ENCODE measurements at regions not wholly inside any gene's neighbourhood (a gene's known extent, or its start where the extent isn't known, plus 50 kb on each side); places are given as distances from the start of the nearest gene placed in this dataset.

DNA sequence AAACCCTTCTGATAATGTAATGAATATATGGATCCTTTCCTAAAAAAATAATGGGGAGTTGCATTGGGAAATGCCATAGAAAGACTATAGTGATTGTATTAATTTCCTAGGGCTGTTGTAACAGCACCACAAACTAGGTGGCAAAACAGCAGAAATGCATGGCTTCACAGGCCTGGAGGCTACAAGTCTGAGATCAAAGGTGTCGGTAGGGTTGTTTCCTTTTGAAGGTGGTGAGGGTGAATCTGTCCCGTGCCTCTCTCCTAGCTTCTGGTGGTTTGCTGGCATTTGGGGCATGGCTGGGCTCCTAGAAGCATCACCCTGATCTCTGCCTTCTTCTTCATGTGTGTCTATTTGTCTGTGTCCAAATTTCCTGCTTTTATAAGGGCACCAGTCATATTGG is 149.7 kb downstream of the INHBB start:
- H3K4me1 Mint-ChIP-seq (ENCODE audit: low read depth), result no peaks in the 10 kb centered on the region
- peaks cover 8% of the 10 kb centered on the region for H3K27me3 Mint-ChIP-seq (ENCODE audit: low read depth)
- no peaks in the 10 kb centered on the region for H3K9me3 Mint-ChIP-seq (ENCODE audit: insufficient read depth)
- ATAC-seq (no peak), DNase-seq (no peak)
- no peak overlapping the region for H3K4me3 Mint-ChIP-seq
- POLR2A ChIA-PET, result no interaction called here
- no peak overlapping the region for H3K27ac Mint-ChIP-seq
- no peaks in the 10 kb centered on the region for H3K36me3 Mint-ChIP-seq (ENCODE audit: low read depth)
- CTCF ChIA-PET, result no interaction called here

- Mint-ChIP-seq H3K27ac (no peak overlapping the region), H3K4me1 (ENCODE audit: low read depth) (no peaks in the 10 kb centered on the region), H3K9me3 (ENCODE audit: insufficient read depth) (no peaks in the 10 kb centered on the region), H3K4me3 (no peak overlapping the region), H3K36me3 (ENCODE audit: low read depth) (no peaks in the 10 kb centered on the region), H3K27me3 (ENCODE audit: low read depth) (peaks cover 8% of the 10 kb centered on the region)
- DNase-seq, result no peak
- POLR2A ChIA-PET, result no interaction called here
- no peak for ATAC-seq
- CTCF ChIA-PET, result no interaction called here
These were observed 150.3 kb downstream of the INHBB start for GRCh38 chr2:120496235-120496634.

GRCh38 chr2:120496759-120497158 is 150.8 kb downstream of the INHBB start:
- ChIA-PET CTCF (no interaction called here), POLR2A (no interaction called here)
- H3K9me3 Mint-ChIP-seq (ENCODE audit: insufficient read depth), result no peaks in the 10 kb centered on the region
- H3K4me1 Mint-ChIP-seq (ENCODE audit: low read depth), result no peaks in the 10 kb centered on the region
- peaks cover 6% of the 10 kb centered on the region for H3K27me3 Mint-ChIP-seq (ENCODE audit: low read depth)
- H3K4me3 Mint-ChIP-seq, result no peak overlapping the region
- H3K36me3 Mint-ChIP-seq (ENCODE audit: low read depth), result no peaks in the 10 kb centered on the region
- DNase-seq (no peak), ATAC-seq (no peak)
- H3K27ac Mint-ChIP-seq, result no peak overlapping the region

- ChIA-PET POLR2A (no interaction called here), CTCF (no interaction called here)
- Mint-ChIP-seq H3K27ac (no peak overlapping the region), H3K36me3 (ENCODE audit: low read depth) (no peaks in the 10 kb centered on the region), H3K27me3 (ENCODE audit: low read depth) (peaks cover 5% of the 10 kb centered on the region), H3K9me3 (ENCODE audit: insufficient read depth) (no peaks in the 10 kb centered on the region), H3K4me1 (ENCODE audit: low read depth) (no peaks in the 10 kb centered on the region), H3K4me3 (no peak overlapping the region)
- DNase-seq (no peak), ATAC-seq (no peak)
These were observed 151.5 kb downstream of the INHBB start for GRCh38 chr2:120497261-120497977.

GRCh38 chr2:120498121-120498520 is 152.2 kb downstream of the INHBB start:
- no peak for DNase-seq
- H3K4me1 Mint-ChIP-seq (ENCODE audit: low read depth), result no peaks in the 10 kb centered on the region
- no peaks in the 10 kb centered on the region for H3K36me3 Mint-ChIP-seq (ENCODE audit: low read depth)
- H3K27ac Mint-ChIP-seq, result no peak overlapping the region
- no peak overlapping the region for H3K4me3 Mint-ChIP-seq
- peaks cover 2% of the 10 kb centered on the region for H3K27me3 Mint-ChIP-seq (ENCODE audit: low read depth)
- ATAC-seq, result no peak
- ChIA-PET POLR2A (no interaction called here), CTCF (no interaction called here)
- no peaks in the 10 kb centered on the region for H3K9me3 Mint-ChIP-seq (ENCODE audit: insufficient read depth)

DNA sequence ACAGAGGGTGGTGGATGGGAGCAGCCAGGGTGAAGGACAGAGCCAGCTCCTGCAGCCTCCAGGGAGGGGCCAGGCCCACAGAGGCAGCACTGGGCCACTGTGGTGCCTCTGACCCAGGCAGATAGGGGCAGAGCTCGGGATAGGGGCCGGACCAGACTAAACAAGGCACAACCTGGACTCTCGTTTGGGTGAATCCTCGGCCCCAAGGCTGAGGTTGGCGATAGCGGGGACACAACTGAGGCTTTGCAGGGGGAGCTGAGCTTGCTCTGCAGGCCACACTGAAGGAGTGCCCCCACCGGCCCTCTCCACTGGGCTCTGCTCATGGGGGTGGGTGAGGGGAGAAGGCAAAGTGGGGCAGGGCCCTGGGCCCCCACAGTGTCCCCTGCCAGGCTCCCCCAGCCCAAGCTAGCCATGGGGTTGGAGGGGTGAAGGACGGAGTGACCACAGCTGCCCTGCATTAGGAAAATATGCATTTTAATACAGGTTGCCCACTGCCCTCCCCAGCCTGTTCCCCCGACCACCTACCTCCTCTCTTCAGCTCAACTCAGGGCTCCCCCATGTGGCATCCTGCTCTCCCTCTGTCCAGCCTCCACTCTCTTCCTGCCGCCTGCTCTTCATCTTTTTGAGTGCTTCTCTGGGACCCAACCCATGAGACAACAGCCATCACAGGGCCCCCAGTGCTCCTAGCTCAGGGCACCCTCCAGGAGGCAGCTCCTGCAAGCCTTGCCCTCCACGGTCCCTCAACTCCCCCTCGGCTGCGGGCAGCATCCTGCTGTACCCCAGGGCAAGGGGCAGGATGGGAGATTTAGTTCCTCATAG is 152.8 kb downstream of the INHBB start:
- ATAC-seq, result no peak
- H3K36me3 Mint-ChIP-seq (ENCODE audit: low read depth), result no peaks in the 10 kb centered on the region
- H3K27ac Mint-ChIP-seq, result no peak overlapping the region
- no peaks in the 10 kb centered on the region for H3K9me3 Mint-ChIP-seq (ENCODE audit: insufficient read depth)
- no peak for DNase-seq
- H3K27me3 Mint-ChIP-seq (ENCODE audit: low read depth), result no peaks in the 10 kb centered on the region
- no peak overlapping the region for H3K4me3 Mint-ChIP-seq
- CTCF ChIA-PET, result no interaction called here
- H3K4me1 Mint-ChIP-seq (ENCODE audit: low read depth), result no peaks in the 10 kb centered on the region
- POLR2A ChIA-PET, result no interaction called here

DNA sequence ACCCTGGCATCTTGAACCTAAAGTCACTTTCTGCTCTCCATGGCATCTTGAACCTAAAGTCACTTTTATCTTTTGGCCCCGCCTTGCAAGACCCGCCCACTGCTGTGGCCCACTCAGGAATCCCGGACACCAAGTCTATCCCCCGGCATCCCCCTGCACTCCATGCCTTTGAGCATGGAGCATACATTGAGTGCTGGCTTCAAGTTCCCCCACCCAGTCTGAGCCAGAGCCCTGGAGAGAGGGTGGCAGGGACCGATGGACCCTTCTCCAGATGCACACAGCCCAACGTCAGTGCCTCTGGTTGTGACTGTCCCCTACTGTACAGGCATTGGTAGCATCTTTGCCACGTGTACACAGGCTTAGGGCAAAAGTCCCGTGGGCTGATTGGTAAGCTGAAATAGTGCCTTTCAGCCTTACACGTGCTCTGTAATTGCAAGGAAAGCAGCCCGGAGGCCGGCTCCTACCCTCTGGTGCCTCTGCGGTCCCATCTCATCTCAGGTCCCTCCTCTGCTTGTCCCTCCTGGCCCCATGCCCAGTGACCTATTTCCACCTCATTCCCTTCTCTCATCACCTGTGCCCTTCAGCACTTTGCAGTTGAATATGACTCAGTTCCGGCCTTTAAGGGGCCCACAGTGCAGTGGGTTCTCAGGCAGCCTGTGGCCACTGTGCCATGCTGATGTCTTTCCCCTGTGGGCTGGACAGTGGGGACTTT is 154.0 kb downstream of the INHBB start:
- ATAC-seq (no peak), DNase-seq (no peak)
- H3K27ac Mint-ChIP-seq, result no peak overlapping the region
- ChIA-PET CTCF (no interaction called here), POLR2A (no interaction called here)
- H3K4me1 Mint-ChIP-seq (ENCODE audit: low read depth), result no peaks in the 10 kb centered on the region
- no peak overlapping the region for H3K4me3 Mint-ChIP-seq
- no peaks in the 10 kb centered on the region for H3K27me3 Mint-ChIP-seq (ENCODE audit: low read depth)
- no peaks in the 10 kb centered on the region for H3K36me3 Mint-ChIP-seq (ENCODE audit: low read depth)
- H3K9me3 Mint-ChIP-seq (ENCODE audit: insufficient read depth), result no peaks in the 10 kb centered on the region

- H3K4me1 Mint-ChIP-seq (ENCODE audit: low read depth), result no peaks in the 10 kb centered on the region
- DNase-seq (no peak), ATAC-seq (no peak)
- H3K4me3 Mint-ChIP-seq, result no peak overlapping the region
- no peaks in the 10 kb centered on the region for H3K9me3 Mint-ChIP-seq (ENCODE audit: insufficient read depth)
- H3K27ac Mint-ChIP-seq, result no peak overlapping the region
- ChIA-PET CTCF (no interaction called here), POLR2A (no interaction called here)
- H3K27me3 Mint-ChIP-seq (ENCODE audit: low read depth), result no peaks in the 10 kb centered on the region
- H3K36me3 Mint-ChIP-seq (ENCODE audit: low read depth), result no peaks in the 10 kb centered on the region
These were observed 155.7 kb downstream of the INHBB start for GRCh38 chr2:120501591-120501990.

- Mint-ChIP-seq H3K36me3 (ENCODE audit: low read depth) (no peaks in the 10 kb centered on the region), H3K27me3 (ENCODE audit: low read depth) (no peaks in the 10 kb centered on the region), H3K27ac (no peak overlapping the region), H3K9me3 (ENCODE audit: insufficient read depth) (no peaks in the 10 kb centered on the region), H3K4me1 (ENCODE audit: low read depth) (no peaks in the 10 kb centered on the region), H3K4me3 (no peak overlapping the region)
- ATAC-seq (no peak), DNase-seq (no peak)
- ChIA-PET POLR2A (interaction anchor here (0.6 kb wide), 1 partner anchor 120 kb away, joined by 3 read pairs; no protein-coding TSS in a partner anchor), CTCF (no interaction called here)
These were observed 156.4 kb downstream of the INHBB start for GRCh38 chr2:120502357-120502756.

DNA sequence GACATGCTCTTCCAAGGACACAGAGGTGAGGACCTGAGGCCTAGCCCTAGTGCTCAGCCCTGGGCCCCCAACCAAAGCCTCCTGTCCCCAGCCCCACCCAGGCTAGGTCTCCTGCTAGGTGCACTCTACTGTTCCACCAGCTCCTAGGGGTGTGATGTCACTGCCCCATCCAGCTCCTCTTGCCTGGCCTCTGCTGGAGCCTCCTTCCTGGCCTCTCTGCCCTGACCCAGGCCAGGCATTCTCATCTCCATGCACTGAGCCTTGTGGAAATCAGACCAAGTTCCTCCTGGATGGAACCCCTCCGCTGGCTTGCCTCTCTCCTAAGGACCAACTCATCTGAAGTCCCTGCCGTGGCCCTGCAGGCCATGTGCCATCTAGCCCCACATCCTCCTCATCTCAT is 156.8 kb downstream of the INHBB start:
- ATAC-seq (peak; percentile 33), DNase-seq (no peak)
- H3K27me3 Mint-ChIP-seq (ENCODE audit: low read depth), result no peaks in the 10 kb centered on the region
- ChIA-PET CTCF (no interaction called here), POLR2A (interaction anchor here (0.6 kb wide), 1 partner anchor 120 kb away, joined by 3 read pairs; no protein-coding TSS in a partner anchor)
- no peak overlapping the region for H3K27ac Mint-ChIP-seq
- no peaks in the 10 kb centered on the region for H3K36me3 Mint-ChIP-seq (ENCODE audit: low read depth)
- no peaks in the 10 kb centered on the region for H3K9me3 Mint-ChIP-seq (ENCODE audit: insufficient read depth)
- no peaks in the 10 kb centered on the region for H3K4me1 Mint-ChIP-seq (ENCODE audit: low read depth)
- no peak overlapping the region for H3K4me3 Mint-ChIP-seq

- ChIA-PET CTCF (no interaction called here), POLR2A (no interaction called here)
- H3K9me3 Mint-ChIP-seq (ENCODE audit: insufficient read depth), result no peaks in the 10 kb centered on the region
These were observed 157.4 kb downstream of the INHBB start for GRCh38 chr2:120503206-120503792.

More at GRCh38 chr2:120503206-120503792, 157.4 kb downstream of the INHBB start:
- Mint-ChIP-seq H3K4me1 (ENCODE audit: low read depth) (no peaks in the 10 kb centered on the region), H3K36me3 (ENCODE audit: low read depth) (no peaks in the 10 kb centered on the region), H3K4me3 (no peak overlapping the region), H3K27me3 (ENCODE audit: low read depth) (no peaks in the 10 kb centered on the region), H3K27ac (no peak overlapping the region)
- DNase-seq (no peak), ATAC-seq (no peak)
